ENCODE measurements at regions not wholly inside any gene's neighbourhood (a gene's known extent, or its start where the extent isn't known, plus 50 kb on each side); places are given as distances from the start of the nearest gene placed in this dataset.
"Not testable (repeated sequence)": the region's sequence is repeated elsewhere in the genome, so short reads cannot be mapped to it uniquely, and the experiment has no call there.

DNA sequence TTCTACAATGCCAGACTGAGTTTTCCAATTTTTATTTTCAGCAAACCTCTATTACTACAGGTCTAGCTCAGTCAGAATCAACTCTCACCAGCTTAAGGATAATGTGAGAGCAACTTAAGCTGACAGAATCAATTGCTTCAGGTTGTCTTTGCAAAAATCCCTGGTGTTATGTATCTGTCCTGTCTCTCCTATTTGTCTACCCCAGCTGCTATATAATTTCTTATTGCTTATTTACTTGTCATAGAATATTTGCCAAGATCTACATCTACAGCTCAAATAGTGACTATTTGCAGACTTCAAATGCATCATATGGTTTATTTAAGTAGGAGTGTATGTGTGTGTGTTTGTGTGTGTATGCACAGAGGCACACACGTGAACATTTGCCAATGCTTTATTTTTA is 54.1 kb downstream of the FOXG1 start:
- no peak for DNase-seq

DNA sequence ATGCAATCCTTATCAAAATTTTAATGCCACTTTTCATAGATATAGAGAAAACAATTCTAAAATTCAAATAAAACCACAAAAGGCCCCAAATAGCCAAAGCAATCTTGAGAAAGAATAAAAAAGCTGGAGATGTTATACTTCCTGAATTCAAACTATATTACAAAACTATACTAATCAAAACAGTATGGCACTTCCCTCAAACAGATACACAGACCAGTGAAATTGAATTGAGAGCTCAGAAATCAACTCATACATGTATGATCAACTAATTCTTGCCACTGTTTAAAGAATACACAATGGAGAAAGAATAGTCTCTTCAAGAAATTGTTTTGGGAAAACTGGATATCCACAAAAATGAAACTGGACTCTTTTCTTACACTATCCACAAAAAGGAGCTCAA is 55.4 kb downstream of the FOXG1 start:
- no peak for DNase-seq

DNA sequence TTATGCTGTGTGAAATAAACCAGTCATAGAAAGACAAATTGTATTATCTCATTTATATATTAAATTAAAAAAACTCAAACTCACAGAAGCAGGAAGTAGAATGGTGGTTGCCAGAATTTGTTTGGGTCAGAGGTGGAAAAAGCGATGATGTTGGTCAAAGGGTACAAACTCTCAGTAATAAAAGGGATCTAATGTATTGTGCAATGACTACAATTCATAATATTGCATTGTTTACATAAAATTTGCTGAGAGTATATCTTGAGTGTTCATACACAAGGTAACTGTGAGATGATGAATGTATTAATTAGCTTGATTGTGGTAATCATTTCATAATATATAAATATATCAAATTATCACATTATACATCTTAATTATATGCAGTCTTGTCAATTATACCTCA is 56.7 kb downstream of the FOXG1 start:
- DNase-seq: no peak

DNA sequence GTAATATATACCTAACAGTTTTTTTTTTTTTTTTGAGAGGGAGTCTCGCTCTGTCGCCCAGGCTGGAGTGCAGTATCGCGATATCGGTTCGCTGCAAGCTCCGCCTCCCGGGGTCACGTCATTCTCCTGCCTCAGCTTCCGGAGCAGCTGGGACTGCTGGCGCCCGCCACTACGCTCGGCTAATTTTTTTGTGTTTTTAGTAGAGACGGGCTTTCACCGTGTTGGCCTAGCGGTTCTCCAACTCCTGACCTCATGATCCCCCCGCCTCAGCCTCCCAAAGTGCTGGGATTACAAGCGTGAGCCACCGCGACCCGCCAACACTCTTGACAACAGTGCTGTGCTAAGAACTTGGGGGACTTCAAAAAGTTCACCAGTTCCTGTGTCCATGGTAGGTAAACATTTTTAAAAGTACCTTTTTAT is 63.5 kb downstream of the FOXG1 start:
- no peak for DNase-seq

DNA sequence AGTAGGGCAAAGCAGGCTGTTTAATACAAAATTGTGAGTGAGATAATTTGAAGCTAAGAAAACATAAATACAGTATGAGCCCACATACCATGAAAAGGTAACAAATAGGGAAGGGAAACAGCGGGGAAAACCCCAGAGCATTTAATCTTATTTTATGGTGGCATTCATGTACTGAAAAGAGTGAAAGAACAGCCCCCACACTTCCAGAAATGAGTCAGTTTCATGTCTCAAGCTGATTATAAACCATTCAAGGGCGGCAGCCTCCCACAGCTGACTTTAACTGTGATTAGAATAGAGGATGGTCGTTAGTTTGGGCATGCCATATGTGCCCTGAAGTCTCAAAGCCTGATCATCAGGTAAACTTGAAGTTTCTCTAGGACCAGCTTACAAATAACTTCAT is 64.5 kb downstream of the FOXG1 start:
- DNase-seq: no peak

DNA sequence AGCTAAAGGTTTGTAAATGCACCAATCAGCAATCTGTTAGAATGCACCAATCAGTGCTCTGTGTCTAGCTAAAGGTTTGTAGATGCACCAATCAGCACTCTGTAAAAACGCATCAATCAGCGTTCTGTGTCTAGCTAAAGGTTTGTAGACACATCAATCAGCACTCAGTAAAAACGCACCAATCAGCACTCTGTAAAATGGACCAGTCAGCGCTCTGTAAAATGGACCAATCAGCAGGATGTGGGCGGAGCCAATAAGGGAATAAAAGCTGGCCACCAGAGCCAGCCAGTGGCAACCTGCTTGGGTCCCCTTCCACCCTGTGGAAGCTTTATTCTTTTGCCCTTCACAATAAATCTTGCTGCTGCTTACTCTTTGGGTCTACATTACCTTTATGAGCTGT is 76.0 kb downstream of the FOXG1 start:
- not testable (repeated sequence) for DNase-seq

DNA sequence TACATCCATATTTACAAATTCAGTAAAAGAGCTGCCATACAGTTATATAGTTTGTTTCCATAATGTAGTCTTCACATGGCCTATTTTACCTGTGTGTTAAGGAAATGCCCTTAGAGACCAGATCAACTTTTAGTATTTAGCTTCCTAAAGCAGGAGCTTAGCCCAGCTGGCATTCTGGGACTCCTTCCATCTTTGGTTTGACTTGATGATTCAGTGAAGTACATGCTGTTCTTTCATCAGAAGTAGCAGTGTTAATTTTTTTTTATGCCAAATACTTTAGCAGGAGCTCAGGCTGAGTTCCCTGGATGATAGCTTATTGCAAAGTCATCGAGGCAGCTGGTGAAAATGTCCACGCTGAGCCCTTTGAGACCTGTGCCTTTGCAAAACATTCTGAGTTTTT is 101.0 kb downstream of the FOXG1 start:
- no peak for DNase-seq

DNA sequence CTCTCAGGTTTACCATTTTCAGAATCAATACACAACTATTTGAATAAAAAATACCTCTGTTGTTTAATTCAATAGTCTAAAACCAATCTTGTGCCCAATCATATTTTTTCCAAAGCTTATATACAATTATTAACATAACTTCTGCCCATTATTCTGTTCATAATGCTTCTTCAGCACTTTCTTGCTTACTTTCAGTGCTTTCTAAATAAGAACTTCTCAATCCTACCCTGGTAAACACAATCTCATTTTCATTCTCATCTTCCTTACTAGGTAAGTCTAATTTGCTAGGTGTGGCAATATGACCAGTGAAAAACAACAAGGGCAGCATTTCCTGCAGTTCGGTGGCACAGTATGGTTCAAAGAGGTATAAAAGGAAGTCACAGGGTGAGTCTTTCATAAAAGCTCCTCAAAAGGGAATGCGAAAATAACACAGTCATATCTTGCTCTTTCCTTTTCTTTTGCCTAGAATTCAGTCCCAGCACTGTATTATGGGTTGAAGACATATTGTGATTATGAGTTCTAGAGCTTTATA is 103.5 kb downstream of the FOXG1 start:
- DNase-seq: no peak

DNA sequence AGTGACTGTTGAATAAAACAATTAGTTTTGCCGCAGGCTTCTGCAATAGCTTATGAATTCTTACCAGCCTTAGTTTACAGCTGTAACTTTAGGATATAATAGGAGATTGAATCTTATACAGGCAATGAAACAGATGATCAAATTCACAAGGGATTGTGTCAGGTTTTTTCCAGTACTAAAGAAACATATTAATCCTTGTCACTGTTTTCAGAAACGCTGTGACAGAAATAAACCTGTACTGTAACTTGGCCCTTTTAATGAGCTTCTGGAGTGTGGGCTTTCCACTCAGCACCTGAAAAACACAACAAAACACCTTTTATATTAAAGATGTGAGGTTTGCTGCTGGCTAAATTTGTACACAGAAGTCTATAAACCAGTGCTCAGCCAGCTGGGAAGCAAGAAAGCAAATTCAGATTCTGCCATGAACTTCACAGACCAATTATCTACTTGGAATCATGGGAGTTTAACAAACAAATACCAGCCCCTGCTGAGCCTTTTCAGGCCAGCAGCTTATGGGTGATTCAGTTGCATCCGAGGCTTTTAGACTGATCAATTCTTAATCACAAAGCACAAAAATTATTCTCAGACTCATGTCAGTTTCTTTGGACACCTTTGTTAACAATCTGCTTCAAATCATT is 109.5 kb downstream of the FOXG1 start:
- peak; percentile 57 for DNase-seq

DNA sequence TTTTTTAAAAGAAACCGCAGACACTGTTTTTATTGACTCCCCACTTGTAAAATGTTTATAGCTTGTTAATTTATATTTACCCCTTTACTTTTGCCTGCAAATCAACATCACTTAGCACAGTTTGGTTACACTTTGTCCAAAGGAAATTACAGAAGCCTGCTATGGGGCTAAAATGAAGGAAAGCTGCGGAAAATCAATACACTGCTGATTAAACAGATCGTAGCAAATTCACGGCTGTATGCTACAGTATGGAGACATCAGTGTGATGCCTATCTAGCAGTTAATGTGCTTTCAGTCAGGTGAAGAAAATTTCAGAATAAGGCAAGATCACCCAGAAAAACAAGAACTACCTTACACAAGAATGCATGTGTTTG is 110.0 kb downstream of the FOXG1 start:
- DNase-seq: peak; percentile 29

DNA sequence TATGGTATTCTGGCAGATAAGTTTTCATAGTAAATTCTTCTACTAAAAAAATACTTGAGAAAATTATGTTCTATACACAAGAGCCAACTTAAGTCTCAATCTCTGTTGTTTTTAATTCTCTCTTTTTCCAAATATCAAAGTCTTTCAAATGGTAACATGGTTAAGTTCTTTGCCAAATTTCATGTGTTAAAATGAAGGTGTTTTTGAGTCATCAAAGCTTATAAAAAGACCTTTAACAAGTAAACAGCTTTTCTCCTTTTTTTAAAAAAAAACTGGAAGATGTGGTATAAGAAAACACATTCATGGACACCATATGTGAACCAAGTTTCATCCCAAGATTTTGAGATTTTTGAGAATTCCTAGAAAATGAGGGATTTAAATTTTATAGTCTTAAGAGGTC is 111.3 kb downstream of the FOXG1 start:
- no peak for DNase-seq

DNA sequence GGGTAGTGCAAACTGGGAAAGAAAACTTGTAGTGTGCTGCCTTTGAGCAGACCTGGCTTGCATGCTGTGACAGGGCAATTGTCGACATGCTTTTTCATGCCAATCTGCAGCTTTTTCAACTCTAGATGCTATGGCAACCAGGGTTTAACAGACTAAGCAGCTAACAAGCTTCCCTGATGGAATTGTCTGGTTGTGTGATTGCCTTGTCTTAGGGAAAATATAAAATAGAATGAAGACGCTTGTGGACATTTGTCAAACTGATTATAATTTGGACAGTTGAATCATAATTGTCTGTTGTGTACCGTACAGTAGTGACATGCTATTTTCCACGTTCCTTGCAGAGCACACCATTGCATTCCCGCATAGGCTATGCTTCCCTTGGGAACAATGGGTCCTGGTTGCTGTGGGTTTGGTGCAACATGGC is 113.0 kb downstream of the FOXG1 start:
- peak; percentile 45 for DNase-seq

DNA sequence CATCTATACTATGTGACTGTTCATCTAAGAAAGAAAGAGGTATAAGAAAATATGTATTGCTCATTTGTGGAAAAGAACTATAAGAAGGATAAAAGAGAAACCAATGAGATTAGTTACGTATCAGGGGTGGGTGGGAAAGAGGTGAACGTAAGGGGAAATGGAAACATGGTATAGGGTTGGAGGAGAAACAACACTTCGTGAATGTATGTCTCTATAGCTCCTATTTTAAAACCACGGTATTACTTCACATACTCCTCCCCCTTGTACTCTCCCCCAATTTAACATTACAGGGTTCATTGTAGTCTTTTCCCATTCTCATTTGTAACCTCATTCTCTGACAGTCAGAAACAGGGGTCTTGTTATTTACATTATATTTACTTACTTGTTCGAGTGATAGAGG is 120.4 kb downstream of the FOXG1 start:
- DNase-seq: no peak

DNA sequence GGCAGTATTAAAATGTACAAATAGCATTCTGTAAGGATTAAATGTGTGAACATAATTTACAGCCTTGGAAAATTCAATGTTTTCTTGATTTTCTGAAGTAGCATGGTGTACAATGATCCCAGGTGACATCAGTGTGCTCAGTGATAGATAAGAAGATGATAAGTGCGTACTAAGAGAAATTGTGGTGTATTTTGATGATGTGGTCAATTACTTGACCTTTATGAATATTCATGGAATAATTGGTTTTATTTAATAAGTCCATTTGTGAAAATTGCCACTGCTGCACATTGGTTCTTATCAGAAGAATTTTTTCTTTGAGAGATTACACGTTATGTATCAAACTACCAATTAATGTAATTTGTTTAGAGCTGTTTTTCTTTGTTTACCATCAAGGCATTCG is 128.8 kb downstream of the FOXG1 start:
- DNase-seq: no peak

DNA sequence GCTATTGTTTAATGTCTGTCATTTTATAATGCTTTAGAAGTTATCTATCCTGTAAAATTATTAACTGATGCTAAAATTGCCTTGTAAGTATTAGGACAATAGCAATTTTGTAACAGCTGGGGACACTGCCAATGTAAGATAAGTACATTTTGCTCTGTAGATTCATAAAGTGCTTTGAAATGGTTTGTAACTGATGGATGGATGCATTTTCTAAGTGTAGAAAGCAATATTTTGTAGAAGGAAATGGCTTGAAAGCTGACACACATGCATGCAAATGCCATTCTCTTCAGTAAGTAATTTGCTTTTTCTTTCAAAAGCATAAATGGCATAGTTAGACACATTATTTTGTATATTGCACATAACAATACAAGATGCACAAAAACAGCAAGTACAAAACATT is 129.8 kb downstream of the FOXG1 start:
- no peak for DNase-seq

DNA sequence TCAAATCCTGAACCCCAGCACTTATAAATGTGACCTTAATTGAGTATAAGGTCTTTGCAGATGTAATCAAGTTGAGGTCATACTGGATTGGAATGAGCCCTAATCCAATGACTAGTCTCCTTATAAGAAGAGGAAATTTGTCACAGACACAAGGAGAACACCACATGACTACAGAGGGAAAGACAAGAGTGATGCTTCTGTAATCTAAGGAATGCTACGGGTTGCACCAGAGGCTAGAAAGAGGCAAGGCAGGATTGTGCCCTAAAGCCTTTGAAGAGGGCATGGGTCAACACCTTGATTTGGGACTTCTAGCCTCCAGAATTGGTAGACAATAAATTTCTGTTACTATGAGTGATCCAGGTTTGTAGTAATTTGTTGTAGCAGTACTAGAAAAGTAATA is 135.0 kb downstream of the FOXG1 start:
- DNase-seq: no peak

DNA sequence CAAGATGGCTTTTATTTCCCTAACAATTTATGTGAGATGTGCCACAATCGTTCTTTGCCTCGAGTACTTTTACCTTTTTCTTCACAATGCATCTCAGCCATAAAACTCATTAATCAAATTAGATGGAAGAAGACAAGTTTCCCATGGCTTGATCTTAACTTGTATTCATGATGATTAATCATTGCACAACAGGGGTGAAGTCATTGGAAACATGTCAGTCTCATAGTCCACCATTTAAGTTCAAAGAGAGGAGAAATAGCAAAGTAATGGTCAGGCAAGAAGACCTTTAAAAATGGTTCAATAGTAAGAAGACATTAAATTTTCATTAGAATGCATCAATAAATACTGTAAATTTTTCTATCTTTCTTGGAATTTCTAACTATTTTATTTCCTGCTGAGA is 136.3 kb downstream of the FOXG1 start:
- no peak for DNase-seq

DNA sequence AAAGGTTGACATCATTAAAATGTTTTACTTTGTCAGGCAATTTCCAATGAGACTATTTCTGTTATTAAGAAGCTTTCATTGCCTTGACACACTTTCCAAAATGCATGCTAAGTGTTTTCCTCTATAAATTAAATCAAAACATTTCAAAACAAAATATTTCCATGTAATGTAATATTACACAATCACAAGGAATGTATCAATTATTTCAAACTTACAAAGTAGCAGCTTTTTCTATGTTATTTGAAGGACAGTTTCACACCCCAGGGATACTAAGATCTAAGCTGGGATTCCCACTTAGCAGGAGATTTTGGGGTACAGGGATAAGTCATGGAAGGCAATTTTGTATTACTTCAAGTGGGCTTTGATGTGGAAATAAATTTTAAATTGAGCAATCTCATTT is 144.9 kb downstream of the FOXG1 start:
- DNase-seq: no peak

DNA sequence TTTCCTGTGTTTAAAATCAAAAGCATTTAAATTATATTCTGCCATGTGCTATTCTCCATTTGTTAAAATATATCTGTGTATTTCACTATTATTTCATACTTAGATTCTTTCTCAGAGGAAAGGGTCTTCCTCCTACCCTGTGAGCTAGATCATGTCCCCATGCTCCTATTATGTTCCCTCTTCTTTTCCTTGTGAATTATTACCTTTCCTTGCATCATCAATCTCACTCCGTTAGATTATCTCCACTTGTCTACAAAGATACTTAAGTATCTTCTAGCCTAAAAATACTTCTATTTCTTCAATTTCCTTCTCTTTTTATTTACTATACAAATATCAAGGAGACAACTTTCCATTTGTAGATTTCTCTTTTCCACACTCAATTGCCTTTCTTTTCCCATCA is 146.5 kb downstream of the FOXG1 start:
- DNase-seq: no peak

DNA sequence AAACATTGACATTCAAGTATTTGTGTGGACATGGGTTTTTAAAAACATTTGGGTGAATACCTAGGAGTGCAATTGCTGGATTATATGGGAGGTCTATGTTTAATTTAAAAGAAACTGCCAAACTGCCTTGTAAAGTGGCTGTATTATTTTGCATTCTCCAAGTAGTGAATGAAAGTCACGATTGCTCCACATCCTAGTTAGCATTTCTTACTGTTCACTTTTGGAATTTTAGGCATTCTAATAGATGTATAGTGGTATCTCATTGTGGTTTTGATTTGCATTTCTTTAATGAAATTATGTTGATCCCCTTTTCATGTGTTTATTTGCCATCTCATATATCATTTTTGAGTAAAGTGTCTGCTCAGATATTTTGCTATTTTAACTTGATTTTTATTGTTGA is 159.5 kb downstream of the FOXG1 start:
- DNase-seq: no peak

DNA sequence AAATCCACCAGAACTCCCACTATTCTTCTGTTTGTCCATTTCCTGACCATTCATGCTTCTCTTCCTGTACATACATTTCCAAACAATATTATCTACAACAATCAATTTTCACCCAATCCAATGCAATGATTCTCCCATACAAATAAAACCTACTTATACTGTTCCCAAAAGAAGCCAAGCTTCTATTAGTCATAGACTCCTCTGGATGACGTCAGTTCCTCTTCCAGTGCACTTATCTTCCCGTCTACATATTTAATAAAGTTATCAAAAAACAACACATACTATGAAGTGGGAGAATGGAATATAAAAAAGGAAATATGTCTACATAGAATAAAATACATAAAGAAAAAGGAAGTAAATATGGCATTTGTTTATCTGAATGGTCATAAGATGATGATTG is 165.4 kb downstream of the FOXG1 start:
- DNase-seq: no peak

DNA sequence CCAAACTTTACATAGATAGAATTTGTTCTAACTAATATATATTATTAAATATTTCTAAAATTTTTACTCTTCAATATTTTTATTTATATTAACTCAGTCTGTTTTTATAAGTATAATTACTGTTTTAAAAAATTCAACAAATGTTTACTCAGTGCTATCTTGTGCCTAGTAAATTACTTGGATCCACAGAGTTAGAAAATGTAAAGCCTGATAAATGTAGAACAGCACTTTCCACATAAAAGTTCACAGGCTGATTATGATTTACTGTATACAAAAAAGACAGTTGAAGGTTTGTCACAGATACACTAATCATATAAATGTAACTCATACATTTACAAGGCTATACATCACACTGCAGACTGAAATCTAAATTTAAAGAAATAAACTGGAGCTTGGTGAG is 170.0 kb downstream of the FOXG1 start:
- no peak for DNase-seq

DNA sequence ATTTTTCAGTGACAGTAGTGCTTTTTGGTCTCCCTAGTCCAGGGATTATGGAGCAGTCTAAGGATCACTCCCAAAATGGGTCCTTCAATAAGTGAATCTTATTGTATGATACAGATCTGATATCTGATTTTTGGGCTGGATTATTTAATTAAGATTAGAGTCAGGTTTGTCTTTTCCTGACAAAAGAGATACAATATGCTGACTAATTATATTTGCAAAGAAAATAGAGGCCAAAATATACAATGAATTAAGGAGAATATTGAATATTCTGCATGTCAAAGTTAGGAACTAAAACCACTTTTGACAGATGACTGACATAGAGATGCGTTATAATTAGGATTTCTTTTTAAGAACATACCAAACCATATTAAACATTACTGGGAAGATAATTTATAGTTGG is 175.2 kb downstream of the FOXG1 start:
- DNase-seq: no peak

DNA sequence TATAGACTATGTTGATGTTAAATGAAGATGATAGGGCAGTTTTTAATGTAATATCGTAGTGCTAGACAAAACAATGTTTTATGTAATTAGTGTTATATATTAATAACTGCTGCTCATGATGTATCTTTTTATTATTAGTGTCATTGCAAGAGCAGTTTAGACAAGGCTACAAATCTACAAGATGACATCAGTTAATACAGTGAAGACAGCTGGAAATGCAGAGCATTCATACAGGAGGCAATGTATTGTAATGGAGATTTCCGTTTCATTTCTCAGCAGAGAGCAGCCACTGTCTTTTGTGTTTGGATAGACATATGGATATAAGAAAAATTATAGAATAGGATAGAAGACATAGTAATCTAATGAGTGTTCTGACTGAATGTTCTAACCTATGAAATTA is 178.0 kb downstream of the FOXG1 start:
- DNase-seq: no peak

DNA sequence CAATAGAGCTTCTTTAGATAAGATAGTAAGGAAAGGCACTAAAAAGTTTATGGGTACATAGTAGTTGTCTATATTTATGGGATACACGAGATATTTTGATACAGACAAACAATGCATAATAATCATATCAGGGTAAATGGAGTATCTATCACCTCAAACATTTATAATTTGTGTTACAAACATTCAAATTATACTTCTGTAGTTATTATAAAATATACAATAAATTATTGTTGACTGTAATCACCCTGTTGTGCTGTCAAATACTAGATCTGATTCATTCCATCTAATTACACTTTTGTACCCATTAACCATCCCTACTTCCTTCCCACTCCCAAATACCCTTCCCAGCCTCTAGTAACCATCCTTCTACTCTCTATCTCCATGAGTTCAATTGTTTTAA is 179.7 kb downstream of the FOXG1 start:
- DNase-seq: no peak

DNA sequence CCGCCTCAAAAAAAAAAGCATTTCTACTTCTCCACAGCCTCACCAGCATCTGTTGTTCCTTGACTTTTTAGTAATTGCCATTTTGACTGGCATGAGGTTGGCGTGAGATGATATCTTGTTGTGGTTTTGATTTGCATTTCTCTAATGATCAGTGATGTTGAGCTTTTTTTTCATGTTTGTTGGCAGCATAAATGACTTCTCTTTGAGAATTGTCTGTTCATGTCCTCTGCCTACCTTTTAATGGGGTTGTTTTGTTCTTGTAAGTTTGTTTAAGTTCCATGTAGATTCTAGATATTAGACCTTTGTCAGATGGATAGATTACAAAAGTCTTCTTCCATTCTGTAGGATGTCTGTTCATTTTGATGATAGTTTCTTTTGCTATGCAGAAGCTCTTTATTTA is 182.9 kb downstream of the FOXG1 start:
- DNase-seq: no peak

All from NCI-H2171 (cell line).